ENCODE measurements at regions not wholly inside any gene's neighbourhood (a gene's known extent, or its start where the extent isn't known, plus 50 kb on each side); places are given as distances from the start of the nearest gene placed in this dataset.
A peak's percentile ranks its signal among the peaks of the same experiment; 100 is the strongest.

GRCh38 chr7:131183072-131183471 lies 144.6 kb upstream of the MKLN1 start:
- no peak overlapping the region for H3K4me3 ChIP-seq (replicated peaks; ENCODE audit: low read depth, low read length)
- TF ChIP-seq CTCF (IDR thresholded peaks at IDR 0.05; ENCODE audit: low read length, missing control alignments): no peak
- DNase-seq (ENCODE audit: low read depth): no peak

GRCh38 chr7:131183611-131184119 lies 144.0 kb upstream of the MKLN1 start:
- no peak for DNase-seq (ENCODE audit: low read depth)
- TF ChIP-seq CTCF (IDR thresholded peaks at IDR 0.05; ENCODE audit: low read length, missing control alignments): no peak
- no peak overlapping the region for H3K4me3 ChIP-seq (replicated peaks; ENCODE audit: low read depth, low read length)

GRCh38 chr7:131186816-131187215 lies 140.9 kb upstream of the MKLN1 start:
- no peak for DNase-seq (ENCODE audit: low read depth)
- TF ChIP-seq CTCF (IDR thresholded peaks at IDR 0.05; ENCODE audit: low read length, missing control alignments): no peak

GRCh38 chr7:131188367-131189339 lies 139.0 kb upstream of the MKLN1 start:
- no peak for TF ChIP-seq CTCF (IDR thresholded peaks at IDR 0.05; ENCODE audit: low read length, missing control alignments)
- peak; percentile 91 for DNase-seq (ENCODE audit: low read depth)
- H3K4me3 ChIP-seq (replicated peaks; ENCODE audit: low read depth, low read length): no peak overlapping the region

More at GRCh38 chr7:131186816-131187215, 140.9 kb upstream of the MKLN1 start:
- no peak overlapping the region for H3K4me3 ChIP-seq (replicated peaks; ENCODE audit: low read depth, low read length)

GRCh38 chr7:131189488-131189887 lies 138.2 kb upstream of the MKLN1 start:
- no peak overlapping the region for H3K4me3 ChIP-seq (replicated peaks; ENCODE audit: low read depth, low read length)
- DNase-seq (ENCODE audit: low read depth): no peak
- TF ChIP-seq CTCF (IDR thresholded peaks at IDR 0.05; ENCODE audit: low read length, missing control alignments): no peak

- TF ChIP-seq CTCF (IDR thresholded peaks at IDR 0.05; ENCODE audit: low read length, missing control alignments): no peak
- H3K4me3 ChIP-seq (replicated peaks; ENCODE audit: low read depth, low read length): no peak overlapping the region
- no peak for DNase-seq (ENCODE audit: low read depth)
Observed at GRCh38 chr7:131190146-131190545, 137.5 kb upstream of the MKLN1 start.

Measured in fibroblast of pulmonary artery (primary cell).